ENCODE measurements at regions not wholly inside any gene's neighbourhood (a gene's known extent, or its start where the extent isn't known, plus 50 kb on each side); places are given as distances from the start of the nearest gene placed in this dataset.
"Not testable (repeated sequence)": the region's sequence is repeated elsewhere in the genome, so short reads cannot be mapped to it uniquely, and the experiment has no call there.

DNA sequence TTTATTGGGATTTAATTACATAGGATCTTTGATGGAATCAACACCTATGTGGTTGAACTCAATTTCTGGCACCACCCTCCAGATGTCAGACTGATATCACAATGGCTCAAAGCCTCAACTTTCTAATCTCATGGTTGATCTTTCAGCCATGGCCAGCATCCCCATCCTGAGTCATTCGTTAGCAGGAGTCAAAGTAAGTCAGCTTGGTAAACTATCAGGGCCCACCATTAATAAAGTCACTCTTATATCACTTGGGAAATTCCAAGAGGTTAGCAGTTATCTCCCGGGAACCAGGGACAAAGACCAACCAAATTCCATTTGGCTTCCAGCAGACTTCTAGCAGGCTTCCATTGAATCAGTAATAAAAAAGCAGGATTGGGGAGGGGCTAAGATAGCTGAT lies 50.7 kb upstream of the TNFSF4 start:
- DNase-seq: no peak

DNA sequence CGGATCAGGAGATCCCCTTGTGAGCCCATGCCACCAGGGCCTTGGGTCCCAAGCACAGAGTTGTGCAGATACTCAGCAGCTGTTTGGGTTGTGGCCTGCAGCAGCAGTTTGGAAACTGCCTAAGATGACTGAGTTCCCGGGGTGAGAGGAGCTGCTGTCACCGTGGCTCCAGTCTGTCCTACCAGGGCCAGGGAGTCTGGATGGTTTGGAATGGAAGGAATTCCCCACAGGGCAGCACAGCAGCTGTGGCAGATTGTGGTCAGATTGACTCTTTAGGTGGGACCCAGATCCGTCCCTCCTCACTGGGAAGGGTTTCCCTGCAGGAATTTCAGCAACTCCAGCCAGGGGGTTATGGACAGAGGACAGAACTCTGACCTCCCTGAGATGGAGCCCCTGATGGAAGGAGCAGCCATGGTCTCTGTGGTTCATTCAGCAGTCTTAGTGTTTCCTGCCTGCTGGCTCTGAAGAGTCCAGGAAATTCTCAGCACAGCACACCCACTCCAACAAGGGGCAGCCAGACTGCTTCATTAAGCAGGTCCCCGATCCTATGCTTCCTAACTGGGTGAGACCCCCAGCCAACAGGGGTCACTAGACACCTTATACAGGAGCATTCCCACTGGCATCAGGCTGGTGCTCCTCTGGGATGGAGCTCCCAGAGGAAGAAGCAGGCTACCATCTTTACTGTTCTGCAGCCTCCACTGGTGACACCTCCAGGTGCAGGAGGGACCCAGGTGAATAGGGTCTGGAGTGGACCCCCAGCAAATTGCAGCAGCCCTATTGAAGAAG lies 51.5 kb upstream of the TNFSF4 start:
- DNase-seq: no peak

DNA sequence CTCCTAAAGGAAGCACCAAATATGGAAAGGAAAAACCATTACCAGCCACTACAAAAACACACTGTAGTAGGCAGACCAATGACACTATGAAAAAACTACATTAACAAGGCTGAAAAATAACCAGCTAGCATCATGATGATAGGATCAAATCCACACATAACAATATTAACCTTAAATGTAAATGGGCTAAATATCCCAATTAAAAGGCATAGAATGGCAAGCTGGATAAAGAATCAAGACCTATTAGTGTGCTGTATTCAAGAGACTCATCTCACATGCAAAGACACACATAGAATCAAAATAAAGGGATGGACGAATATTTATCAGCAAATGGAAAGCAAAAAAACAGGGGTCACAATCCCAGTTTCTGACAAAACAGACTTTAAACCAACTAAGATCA lies 53.2 kb upstream of the TNFSF4 start:
- DNase-seq: not testable (repeated sequence)

DNA sequence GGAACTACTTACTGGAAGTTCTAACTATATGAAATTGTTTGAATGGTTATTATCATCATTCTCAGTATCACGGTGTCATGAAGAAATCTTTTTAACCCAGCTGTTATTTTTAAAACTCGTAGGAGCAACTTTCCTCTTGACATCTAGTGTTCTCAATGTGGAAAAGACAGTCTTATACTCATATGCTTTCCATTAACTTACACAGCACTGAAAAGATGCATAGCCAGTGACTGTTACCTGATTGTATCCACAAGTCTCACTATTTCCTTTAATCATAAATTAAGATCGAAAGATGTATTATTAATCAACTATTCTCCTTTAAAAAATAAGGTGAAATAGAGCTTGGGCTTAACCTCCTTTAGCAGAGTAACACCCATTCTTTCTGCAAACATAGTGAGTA lies 59.7 kb upstream of the TNFSF4 start:
- no peak for DNase-seq

DNA sequence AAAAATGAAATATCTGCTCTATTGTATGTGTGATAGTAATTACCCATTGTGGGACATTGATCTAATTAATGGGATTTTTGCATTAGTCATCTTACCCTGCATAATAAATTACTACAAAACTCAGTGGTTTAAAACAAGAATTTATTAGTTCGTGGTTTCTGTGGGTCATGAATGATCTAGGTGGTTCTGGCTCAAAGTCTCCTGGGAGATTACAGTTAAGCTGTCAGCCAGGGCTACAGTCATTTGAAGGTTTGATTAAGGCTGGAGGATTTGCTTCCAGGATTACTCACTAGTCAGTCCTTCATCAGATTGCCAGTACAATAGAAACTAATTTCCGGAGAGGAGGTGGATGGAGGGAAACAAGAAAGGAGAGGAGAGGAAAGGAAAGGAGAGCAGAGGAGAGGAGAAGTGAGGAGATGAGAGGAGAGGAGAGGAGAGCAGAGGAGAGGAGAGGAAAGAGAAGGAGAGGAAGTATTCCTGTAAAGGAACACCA lies 60.4 kb upstream of the TNFSF4 start:
- no peak for DNase-seq

DNA sequence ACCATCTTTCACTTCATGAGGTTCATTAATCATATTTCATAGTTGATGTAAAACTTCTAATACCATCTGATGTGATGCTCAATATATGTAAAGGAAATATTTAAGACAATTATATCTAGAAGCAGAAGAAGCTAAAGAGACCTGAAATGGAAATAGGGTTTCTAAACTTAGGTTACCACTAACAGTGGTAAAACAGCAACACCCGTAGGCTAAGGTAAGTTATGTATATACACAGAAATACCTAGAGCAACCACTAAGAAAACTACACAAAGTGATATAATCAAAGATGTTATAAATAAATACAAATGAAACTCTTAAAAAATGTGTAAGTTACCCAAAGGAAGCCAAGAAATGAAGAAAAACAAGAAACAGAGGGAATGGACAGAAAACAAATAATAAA lies 61.1 kb upstream of the TNFSF4 start:
- no peak for DNase-seq

DNA sequence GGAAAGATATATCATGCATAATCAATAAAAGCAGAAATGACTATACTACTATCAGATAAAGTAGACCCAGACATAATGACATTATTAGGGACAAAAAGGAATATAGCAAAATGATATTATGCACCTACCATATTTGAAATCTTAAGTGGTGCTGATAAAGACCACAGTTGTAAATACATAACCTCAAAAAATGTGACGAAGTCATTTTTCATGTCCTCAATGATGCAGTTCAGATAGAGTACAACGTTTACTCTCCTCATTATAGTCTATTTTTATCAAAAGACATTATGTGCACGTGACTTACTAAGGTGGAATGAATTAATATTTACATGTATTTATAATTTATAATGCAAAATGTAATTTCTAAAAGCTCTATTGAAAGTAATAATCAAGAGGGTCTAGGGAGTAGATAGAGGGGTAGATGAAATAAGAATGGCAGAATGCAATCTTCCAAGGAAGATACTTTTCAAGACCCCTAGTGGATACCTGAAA lies 61.7 kb upstream of the TNFSF4 start:
- DNase-seq: no peak

DNA sequence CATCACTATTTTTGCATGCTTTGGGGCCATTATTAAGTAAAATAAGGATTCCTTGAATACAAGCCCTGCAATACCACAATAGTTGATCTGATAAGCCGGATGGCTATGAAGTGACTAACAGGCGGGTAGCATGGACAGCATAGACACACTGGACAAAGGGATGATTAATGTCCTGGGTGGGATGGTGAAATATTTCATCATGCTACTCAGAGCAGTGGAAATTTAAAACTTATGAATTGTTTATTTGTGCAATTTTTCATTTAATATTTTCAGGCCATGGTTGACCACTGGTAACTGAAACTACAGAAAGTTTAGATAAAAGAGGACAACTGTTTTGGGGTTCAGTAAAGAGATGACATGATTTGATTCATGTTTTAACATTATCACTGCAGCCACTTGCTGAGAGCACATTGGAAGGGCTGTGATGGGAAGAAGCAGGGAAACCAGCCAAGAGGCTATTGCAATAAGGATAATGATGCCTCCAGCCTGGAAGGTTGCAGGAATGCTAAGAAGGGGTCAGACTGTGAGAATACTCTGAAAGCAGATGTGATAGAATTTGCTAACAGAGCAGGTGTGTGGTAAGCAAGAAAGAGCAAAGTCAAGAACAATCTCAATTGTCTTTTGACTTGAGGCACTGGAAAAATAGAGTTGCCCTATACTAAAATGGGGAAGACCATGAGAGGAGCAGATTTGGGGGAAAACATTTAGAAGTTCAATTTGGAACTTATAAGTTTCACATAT lies 62.5 kb upstream of the TNFSF4 start:
- DNase-seq: peak; percentile 88

DNA sequence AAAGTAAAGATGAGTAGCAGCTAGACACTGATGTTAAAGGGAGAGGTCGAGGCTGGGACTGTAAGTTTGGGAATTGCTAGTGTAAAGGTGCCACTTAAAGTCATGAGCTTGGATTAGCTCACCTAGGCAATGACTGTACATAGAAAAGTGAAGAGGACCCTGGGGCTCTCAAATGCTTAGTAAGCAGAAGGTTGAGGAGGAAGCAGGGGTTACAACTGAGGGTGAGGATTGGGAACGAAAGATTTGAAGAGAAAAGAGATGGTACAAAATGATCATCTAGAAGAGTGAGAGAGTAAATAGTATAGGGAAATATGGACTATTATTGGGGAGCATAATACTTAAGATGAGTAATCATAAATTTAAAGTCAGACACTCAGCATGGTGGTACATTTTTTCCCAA lies 63.1 kb upstream of the TNFSF4 start:
- DNase-seq: no peak

DNA sequence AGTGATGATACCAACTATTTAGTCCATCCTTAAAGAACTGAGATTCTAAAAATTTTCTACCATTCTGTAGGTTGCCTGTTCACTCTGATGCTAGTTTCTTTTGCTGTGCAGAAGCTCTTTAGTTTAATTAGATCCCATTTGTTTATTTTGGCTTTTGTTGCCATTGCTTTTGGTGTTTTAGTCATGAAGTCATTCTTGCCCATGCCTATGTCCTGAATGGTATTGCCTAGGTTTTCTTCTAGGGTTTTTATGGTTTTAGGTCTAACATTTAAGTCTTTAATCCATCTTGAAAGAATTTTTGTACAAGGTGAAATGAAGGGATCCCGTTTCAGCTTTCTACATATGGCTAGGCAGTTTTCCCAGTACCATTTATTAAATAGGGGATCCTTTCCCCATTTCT lies 63.9 kb upstream of the TNFSF4 start:
- DNase-seq: not testable (repeated sequence)

DNA sequence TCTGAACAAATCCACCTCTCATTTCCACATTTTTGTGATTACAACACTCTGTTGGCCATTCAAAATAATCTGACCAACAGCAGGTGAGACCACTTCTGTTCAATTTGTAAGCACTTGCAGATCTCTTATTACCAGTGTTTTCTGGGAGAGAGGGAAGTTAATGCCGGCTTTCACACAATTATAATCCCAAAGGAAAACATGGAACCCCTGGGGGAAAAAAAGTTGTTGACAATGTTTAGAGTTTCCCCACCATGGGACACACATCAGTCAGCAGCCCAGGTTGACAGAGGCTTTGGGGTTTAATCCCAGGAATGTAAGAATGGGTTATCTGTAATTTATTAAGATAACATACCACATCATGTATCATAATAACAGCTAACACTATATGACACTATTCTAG lies 68.4 kb upstream of the TNFSF4 start:
- no peak for DNase-seq

DNA sequence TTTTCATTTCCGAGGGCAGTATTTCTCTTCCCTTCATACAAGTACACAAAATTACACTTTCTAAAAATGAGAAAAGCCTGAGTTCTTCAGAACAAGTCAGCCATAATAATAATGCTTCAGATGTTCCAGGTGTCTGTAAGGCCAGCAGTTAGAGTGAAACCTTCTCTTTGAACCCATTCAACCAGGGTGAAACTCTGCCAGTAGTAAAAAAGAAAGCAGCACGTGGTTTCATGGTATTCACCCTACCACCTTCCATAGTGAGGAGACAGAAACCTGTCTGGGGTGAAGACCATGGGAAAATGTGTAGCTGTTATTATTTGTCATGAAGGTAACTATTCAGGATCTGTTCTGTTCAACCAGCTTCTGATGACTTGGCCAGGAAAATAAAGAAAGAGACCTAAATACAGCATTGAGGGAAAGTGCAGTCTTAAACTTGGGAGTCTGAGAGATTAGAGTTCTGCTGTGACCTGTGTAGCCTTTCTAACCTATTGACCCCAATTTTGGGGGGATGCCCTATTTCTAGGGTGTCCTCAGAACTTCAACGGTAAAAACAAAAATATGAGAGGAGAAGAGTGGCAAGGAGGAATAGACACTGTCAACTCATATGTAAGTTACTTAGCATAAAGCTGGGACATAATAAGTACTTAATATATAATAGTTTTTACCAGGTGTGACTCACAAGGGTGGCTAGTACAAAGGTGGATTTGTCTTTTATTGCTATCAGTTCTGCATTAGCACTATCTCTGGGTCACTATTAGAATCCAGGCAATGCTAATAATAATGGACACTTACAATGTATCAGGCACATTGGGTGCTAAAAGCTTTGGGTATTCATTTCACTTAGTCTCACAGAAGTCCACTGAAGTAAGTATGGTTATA lies 70.0 kb upstream of the TNFSF4 start:
- DNase-seq: no peak

DNA sequence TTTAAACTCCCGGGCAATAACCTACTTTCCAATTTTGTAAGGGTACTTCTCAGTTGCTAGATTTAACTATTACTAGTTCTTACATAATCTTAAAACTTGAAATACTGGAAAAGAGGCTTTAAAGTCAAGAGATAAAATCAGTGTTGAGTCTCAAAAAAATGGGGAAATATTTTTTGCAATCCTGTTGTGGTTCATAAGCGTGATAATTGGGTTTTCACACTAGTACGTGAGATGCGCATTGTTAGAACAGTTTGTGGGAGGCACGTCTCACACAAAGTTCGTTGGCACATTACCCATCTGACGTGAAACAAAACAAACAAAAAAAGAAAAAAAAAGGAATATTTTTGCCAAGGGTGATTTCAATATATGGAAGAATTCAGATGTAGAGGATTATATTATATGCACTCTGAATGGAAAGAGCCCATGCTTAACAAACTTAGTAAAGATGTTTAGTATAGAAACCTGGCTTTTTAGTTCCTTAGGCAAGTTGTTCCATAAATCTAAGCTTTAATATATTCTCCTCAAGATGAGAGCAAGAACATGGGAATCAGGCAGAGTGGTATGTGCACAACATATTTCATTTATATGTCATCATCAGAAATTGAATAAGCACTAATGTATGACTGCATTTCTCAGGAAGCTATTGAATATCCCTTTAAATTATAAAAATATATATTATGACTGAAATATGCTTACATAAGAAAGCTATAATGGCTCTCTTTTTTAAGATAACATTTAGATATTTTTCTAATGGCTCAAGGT lies 73.9 kb upstream of the TNFSF4 start:
- DNase-seq: no peak

DNA sequence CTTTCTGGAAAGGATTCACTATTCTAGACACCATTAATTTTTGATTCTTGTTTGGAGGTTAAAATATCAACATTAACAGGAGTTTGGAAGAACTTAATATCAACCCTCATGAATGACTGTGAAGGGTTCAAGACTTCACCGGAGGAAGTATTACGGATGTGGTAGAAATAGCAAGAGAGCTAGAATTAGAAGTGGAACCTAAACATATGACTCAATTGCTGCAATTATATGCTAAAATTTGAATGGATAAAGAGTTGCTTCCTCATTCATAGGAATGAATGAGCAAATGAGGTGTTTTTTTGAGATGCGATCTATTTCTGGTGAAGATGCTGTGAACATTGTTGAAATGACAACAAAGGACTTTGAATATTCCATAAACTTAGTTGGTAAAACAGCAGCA lies 77.9 kb upstream of the TNFSF4 start:
- no peak for DNase-seq

DNA sequence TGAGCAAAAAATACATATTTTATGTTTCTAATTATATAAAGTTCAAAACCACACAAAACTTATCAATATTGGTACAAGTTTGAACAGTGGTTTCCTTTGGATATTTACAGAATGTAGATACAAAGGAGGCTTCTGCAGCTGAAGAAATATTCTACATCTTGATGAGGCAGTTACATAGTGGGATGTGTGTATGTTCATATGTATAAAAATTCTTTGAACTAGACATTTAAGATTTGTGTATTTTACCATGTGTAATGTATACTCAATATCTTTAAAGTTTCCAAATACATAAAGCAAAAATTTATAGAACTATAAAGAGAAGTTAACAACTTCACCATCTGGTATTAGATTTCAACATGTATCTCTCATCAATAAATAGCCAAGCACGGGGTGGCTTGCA lies 80.7 kb upstream of the TNFSF4 start:
- no peak for DNase-seq

DNA sequence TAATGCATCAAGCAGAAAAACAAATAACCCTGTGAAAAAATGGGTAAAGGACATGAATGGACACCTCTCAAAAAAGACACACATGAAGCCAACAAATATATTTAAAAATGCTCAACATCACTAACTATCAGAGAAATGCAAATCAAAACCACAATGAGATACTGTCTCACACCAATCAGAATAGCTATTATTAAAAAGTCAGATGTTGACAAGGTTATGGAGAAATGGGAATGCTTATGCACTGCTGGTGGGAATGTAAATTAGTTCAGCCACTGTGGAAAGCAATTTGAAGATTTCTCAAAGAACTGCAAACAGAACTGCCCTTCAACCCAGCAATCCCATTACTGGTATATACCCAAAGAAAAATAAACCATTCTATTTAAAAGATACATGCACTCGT lies 86.6 kb upstream of the TNFSF4 start:
- no peak for DNase-seq

DNA sequence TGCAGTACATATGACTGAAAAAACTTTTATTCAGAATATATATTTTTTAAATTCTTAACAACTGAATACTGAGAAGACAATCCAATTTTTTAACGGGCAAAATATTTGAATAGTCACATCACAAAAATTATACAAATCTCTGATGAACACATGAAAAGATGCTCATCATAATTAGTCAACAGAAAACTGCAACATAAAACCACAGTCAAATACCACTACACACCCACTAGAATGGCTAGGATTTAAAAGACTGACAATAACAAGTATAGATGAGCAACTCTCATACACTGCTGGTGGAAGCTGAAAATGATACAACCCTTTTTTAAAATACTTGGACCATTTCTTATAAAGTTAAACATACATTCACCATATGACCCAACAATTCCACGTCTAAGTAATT lies 87.7 kb upstream of the TNFSF4 start:
- no peak for DNase-seq

DNA sequence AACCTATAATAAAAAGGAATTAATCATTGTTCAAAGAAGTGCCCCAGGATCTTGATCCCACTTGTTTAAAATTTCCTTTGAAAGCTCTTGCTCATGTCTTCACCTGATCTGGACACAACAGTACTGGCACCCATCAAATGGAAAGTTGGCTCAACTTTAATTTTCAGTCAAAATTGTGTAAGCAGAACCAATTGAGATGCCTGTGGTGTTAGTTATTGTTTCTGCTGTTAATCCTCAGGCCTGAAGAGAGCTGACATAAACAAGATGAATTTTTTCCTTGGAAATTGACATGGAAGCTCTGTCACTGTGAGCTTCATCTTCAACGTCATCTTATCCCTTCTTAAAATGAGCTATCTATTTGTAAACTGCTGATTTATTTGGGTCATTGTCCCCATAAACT lies 88.3 kb upstream of the TNFSF4 start:
- DNase-seq: no peak

DNA sequence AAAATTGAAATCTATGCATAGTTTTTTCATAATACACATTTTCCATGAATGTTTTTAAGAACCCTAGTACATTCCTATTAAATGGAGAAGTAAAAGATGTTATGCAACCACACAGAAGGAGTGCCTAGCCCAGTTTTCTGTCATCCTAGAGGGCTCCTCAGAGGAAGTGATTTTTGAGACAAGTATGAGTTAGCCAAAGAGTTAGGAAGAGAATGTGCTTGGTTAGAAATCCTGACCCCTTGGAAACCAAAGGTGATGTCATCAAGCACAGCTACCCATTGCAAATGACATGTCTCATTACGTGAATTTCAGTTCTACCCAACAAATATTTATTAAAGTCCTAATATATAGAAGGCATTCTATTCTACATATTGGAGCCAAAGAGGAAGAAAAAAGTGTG lies 88.9 kb upstream of the TNFSF4 start:
- no peak for DNase-seq

DNA sequence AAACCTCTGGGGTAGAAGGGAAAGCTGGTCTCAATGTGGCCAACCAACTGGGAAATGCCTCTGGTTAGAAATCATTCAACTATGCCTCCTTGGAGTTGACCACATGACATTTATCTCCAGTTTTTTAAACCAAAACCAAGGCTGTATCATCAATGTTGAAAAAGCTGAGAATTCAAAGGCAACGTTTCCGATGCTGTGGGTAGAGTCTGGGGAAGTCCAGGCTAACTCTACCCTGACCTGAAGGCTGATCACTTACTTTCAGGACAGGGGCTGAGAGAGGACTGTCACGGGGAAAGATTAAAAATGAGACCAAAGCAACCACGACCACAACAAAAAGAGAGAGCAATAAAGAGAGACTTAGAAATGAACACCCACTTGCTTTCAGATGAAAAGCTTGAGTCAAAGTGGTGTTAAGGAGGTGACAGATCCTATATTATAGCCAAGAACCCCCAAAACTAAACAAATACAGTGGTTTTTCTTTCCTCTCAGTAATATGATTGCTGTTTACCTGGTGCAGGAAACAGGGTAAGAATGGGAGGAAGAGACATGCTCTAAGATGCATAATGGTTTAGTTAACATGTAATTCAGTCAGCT lies 90.8 kb upstream of the TNFSF4 start:
- no peak for DNase-seq

DNA sequence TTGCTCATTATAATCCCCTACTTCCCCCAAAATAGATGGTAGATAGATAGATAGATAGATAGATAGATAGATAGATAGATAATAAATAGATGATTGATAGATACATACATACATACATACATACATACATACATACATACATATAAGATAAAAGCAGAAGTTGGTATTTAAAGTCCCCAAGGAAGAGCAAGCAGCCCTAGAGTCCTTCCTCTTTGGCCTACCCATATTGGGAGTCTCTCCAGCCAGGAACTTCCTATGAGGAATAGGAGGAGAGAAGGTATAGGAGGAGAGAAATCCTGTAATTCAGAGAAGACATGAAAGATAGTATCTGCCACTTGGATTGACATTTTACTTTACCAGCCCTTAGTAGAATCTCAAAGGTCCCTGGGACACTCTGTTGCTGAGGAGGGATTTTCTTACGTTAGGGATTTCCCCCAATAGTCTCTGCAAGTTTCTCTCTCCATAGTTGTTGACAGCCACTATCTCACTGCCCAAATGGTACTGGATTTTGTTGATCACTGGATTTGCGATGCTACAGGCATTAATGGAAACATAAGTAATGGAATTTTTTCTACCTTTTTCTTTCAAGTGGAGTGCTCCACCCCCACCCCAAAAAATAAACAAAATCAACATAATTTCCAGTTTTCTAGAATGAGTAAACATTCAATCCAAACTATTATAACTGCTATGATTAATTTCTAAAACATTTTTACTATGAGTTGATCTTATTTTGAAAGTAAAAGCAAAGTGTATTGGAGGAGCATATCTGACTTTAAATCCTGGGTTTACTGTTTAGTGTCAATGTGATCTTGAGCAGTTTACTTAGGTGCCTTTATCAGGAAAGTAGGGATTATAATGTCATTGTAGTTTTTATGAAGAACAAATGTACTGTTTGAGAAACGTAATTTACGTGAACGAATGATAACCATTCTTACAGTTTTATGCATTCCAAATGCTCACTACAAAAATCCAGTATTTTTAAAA lies 93.2 kb upstream of the TNFSF4 start:
- no peak for DNase-seq
